ENCODE measurements at regions not wholly inside any gene's neighbourhood (a gene's known extent, or its start where the extent isn't known, plus 50 kb on each side); places are given as distances from the start of the nearest gene placed in this dataset.

DNA sequence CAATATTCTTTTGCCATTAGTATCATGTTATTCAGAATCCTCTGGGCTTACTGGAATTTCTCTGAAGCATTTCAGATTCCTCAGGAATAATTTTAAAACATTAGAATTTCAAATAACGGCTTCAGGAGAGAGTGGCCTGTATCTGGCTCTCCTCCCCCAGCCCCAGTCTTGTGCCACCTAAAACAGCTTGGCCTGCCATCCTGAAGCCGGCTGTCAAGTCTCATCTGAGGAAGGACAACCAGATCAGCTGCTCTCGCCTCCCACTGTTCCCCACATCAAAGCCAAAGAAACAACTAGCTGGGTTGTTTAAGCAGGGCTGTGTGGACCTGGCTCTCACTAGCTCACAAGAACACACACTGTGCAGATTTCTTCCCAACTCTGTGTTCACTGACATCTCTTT is 178.2 kb downstream of the FGFR2 start:
- TF ChIP-seq, protein P1, sequence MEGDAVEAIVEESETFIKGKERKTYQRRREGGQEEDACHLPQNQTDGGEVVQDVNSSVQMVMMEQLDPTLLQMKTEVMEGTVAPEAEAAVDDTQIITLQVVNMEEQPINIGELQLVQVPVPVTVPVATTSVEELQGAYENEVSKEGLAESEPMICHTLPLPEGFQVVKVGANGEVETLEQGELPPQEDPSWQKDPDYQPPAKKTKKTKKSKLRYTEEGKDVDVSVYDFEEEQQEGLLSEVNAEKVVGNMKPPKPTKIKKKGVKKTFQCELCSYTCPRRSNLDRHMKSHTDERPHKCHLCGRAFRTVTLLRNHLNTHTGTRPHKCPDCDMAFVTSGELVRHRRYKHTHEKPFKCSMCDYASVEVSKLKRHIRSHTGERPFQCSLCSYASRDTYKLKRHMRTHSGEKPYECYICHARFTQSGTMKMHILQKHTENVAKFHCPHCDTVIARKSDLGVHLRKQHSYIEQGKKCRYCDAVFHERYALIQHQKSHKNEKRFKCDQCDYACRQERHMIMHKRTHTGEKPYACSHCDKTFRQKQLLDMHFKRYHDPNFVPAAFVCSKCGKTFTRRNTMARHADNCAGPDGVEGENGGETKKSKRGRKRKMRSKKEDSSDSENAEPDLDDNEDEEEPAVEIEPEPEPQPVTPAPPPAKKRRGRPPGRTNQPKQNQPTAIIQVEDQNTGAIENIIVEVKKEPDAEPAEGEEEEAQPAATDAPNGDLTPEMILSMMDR (optimal IDR thresholded peaks at IDR 0.05 in 1 of 3, IDR thresholded peaks at IDR 0.05 in 1 of 3, conservative IDR thresholded peaks at IDR 0.05 in 1 of 3; ENCODE audit: extremely low read depth in 1 of 3, insufficient read depth in 2 of 3, low read length in 3 of 3): no peak
- TF ChIP-seq EZH2 (IDR thresholded peaks at IDR 0.05; ENCODE audit: low read length): no peak
